RWPE2 (cell line): ENCODE measurements at regions not wholly inside any gene's neighbourhood (a gene's known extent, or its start where the extent isn't known, plus 50 kb on each side); places are given as distances from the start of the nearest gene placed in this dataset.
"Not testable (repeated sequence)": the region's sequence is repeated elsewhere in the genome, so short reads cannot be mapped to it uniquely, and the experiment has no call there.

Experiments
- ATAC-seq: fragments of 200-7000 bp; cut with Tn5 transposase; 3 replicates; pipeline ENCODE4 v1.9.1; 2021; ENCODE audit warnings: low read depth
- DNase-seq: peaks from one replicate; pipeline ENCODE4 v3.0.0-alpha.2; 2020; ENCODE audit warnings: low spot score
- H3K27ac ChIP-seq: fragments of 450-650 bp; 2 replicates; pipeline ENCODE4 v1.5.1; 2017; ENCODE audit warnings: mild to moderate bottlenecking; ENCODE audit not compliant: poor library complexity, severe bottlenecking
- H3K27me3 ChIP-seq: fragments of 250-450 bp; sonication (Bioruptor Pico); 2 replicates; pipeline ENCODE4 v1.5.1; 2021; ENCODE audit warnings: mild to moderate bottlenecking, moderate library complexity; ENCODE audit not compliant: insufficient read depth, poor library complexity, severe bottlenecking
- H3K36me3 ChIP-seq: fragments of 250-450 bp; sonication (Bioruptor Pico); 2 replicates; pipeline ENCODE4 v1.5.1; 2020; ENCODE audit warnings: low read depth, mild to moderate bottlenecking, moderate library complexity
- H3K4me1 ChIP-seq: fragments of 250-450 bp; sonication (Bioruptor Pico); 2 replicates; pipeline ENCODE4 v1.5.1; 2021; ENCODE audit warnings: mild to moderate bottlenecking, moderate library complexity; ENCODE audit not compliant: insufficient read depth, poor library complexity, severe bottlenecking
- H3K4me3 ChIP-seq: fragments of 250-450 bp; sonication (Bioruptor Pico); 2 replicates; pipeline ENCODE4 v1.5.1; 2021; ENCODE audit warnings: mild to moderate bottlenecking, moderate library complexity; ENCODE audit not compliant: severe bottlenecking
- H3K9me3 ChIP-seq: fragments of 250-450 bp; sonication (Bioruptor Pico); 2 replicates; pipeline ENCODE4 v1.5.1; 2021; ENCODE audit warnings: mild to moderate bottlenecking, moderate library complexity; ENCODE audit not compliant: severe bottlenecking
- CTCF ChIP-seq: fragments of 450-650 bp; IDR thresholded peaks from one replicate; pipeline ENCODE4 v1.5.1; 2017; ENCODE audit warnings: mild to moderate bottlenecking, moderate library complexity; ENCODE audit not compliant: poor library complexity, severe bottlenecking

GRCh38 chr15:53196242-53196641 lies 406.1 kb upstream of the ONECUT1 start:
- H3K36me3 ChIP-seq: no peaks in the 10 kb centered on the region
- TF ChIP-seq CTCF: no peak
- no peak for ATAC-seq
- no peak overlapping the region for H3K4me3 ChIP-seq
- peaks cover 19% of the 10 kb centered on the region for H3K27me3 ChIP-seq
- H3K4me1 ChIP-seq: no peaks in the 10 kb centered on the region
- DNase-seq: no peak
- no peak overlapping the region for H3K27ac ChIP-seq
- no peaks in the 10 kb centered on the region for H3K9me3 ChIP-seq

- no peak for TF ChIP-seq CTCF
- peaks cover 19% of the 10 kb centered on the region for H3K27me3 ChIP-seq
- H3K9me3 ChIP-seq: no peaks in the 10 kb centered on the region
- no peak for ATAC-seq
- no peak overlapping the region for H3K27ac ChIP-seq
- no peak for DNase-seq
- no peaks in the 10 kb centered on the region for H3K36me3 ChIP-seq
- H3K4me3 ChIP-seq: no peak overlapping the region
- no peaks in the 10 kb centered on the region for H3K4me1 ChIP-seq
Measured at GRCh38 chr15:53193149-53193548, 403.0 kb upstream of the ONECUT1 start.

- ATAC-seq (no peak), DNase-seq (no peak)
- Histone ChIP-seq H3K27me3 (no peaks in the 10 kb centered on the region), H3K36me3 (no peaks in the 10 kb centered on the region), H3K9me3 (no peaks in the 10 kb centered on the region), H3K4me1 (no peaks in the 10 kb centered on the region), H3K4me3 (no peak overlapping the region), H3K27ac (no peak overlapping the region)
- TF ChIP-seq CTCF: no peak
Measured at GRCh38 chr15:53189860-53190259, 399.7 kb upstream of the ONECUT1 start.

GRCh38 chr15:53183449-53183848 lies 393.3 kb upstream of the ONECUT1 start:
- not testable (repeated sequence) for ATAC-seq, DNase-seq

GRCh38 chr15:53171571-53171970 lies 381.4 kb upstream of the ONECUT1 start:
- H3K4me1 ChIP-seq: no peaks in the 10 kb centered on the region
- peaks cover 5% of the 10 kb centered on the region for H3K27me3 ChIP-seq
- no peaks in the 10 kb centered on the region for H3K36me3 ChIP-seq
- no peak for TF ChIP-seq CTCF
- H3K27ac ChIP-seq: no peak overlapping the region
- H3K9me3 ChIP-seq: no peaks in the 10 kb centered on the region
- no peak overlapping the region for H3K4me3 ChIP-seq
- DNase-seq: no peak
- ATAC-seq: no peak

More at GRCh38 chr15:53183449-53183848, 393.3 kb upstream of the ONECUT1 start:
- H3K4me3 ChIP-seq, H3K36me3 ChIP-seq, H3K9me3 ChIP-seq, H3K4me1 ChIP-seq, H3K27me3 ChIP-seq, H3K27ac ChIP-seq: not testable (repeated sequence)
